OCI-LY3 (cell line): ENCODE measurements at regions not wholly inside any gene's neighbourhood (a gene's known extent, or its start where the extent isn't known, plus 50 kb on each side); places are given as distances from the start of the nearest gene placed in this dataset.

Source experiments
- EZH2phosphoT487 ChIP-seq: fragments of 200-600 bp; shearing (Covaris generic); IDR thresholded peaks from 2 replicates; pipeline ENCODE4 v1.6.1; 2018; ENCODE audit warnings: antibody characterized with exemption, mixed run types, low read depth
- TF ChIP-seq, protein P1 (sequence below): fragments of 200-600, 300-600 bp; sonication (generic); IDR thresholded peaks from 2 replicates; pipeline ENCODE4 v1.5.1; 2014; ENCODE audit warnings: antibody characterized with exemption, low read length, low read depth

GRCh38 chr10:125419146-125419545 lies 258.8 kb upstream of the CTBP2 start:
- TF ChIP-seq, protein P1, sequence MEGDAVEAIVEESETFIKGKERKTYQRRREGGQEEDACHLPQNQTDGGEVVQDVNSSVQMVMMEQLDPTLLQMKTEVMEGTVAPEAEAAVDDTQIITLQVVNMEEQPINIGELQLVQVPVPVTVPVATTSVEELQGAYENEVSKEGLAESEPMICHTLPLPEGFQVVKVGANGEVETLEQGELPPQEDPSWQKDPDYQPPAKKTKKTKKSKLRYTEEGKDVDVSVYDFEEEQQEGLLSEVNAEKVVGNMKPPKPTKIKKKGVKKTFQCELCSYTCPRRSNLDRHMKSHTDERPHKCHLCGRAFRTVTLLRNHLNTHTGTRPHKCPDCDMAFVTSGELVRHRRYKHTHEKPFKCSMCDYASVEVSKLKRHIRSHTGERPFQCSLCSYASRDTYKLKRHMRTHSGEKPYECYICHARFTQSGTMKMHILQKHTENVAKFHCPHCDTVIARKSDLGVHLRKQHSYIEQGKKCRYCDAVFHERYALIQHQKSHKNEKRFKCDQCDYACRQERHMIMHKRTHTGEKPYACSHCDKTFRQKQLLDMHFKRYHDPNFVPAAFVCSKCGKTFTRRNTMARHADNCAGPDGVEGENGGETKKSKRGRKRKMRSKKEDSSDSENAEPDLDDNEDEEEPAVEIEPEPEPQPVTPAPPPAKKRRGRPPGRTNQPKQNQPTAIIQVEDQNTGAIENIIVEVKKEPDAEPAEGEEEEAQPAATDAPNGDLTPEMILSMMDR, result no peak
- no peak for TF ChIP-seq EZH2phosphoT487
